CD14-positive monocyte (primary cell): ENCODE measurements at regions not wholly inside any gene's neighbourhood (a gene's known extent, or its start where the extent isn't known, plus 50 kb on each side); places are given as distances from the start of the nearest gene placed in this dataset.

ENCODE experiments used
- DNase-seq, 3 donors: peaks; one replicate each; pipeline ENCODE4 v3.0.0-alpha.2; 2011 to 2022
- H2AFZ ChIP-seq: 2 replicates; pipeline ENCODE4 v1.6.0; 2012; ENCODE audit warnings: mild to moderate bottlenecking, low read depth, low read length, inconsistent platforms; ENCODE audit not compliant: insufficient read depth, poor library complexity, severe bottlenecking
- H3K27ac ChIP-seq, 2 donors: 1 replicate in 1 of 2; 2 replicates in 1 of 2; pipeline ENCODE4 v1.5.1; 2012 to 2013; ENCODE audit warnings: low read length in 2 of 2, control low read depth in 1 of 2, inconsistent platforms in 1 of 2, low read depth in 1 of 2, mild to moderate bottlenecking in 1 of 2
- H3K27me3 ChIP-seq, 2 donors: one replicate each; pipeline versions ENCODE4 v1.6.0 to v1.6.1; 2011 to 2013; ENCODE audit warnings: low read length in 2 of 2; ENCODE audit not compliant: control insufficient read depth in 2 of 2, insufficient read depth in 2 of 2
- H3K36me3 ChIP-seq, 2 donors: replicated peaks in 1 of 2; 1 replicate in 1 of 2; 2 replicates in 1 of 2; pipeline versions ENCODE4 v1.5.1 to v1.6.1; 2012 to 2013; ENCODE audit warnings: low read length in 2 of 2, control low read depth in 1 of 2, inconsistent platforms in 1 of 2, mild to moderate bottlenecking in 1 of 2; ENCODE audit not compliant: insufficient read depth in 2 of 2, control insufficient read depth in 1 of 2
- H3K4me1 ChIP-seq, 2 donors: 1 replicate in 1 of 2; 2 replicates in 1 of 2; pipeline versions ENCODE4 v1.5.1 to v1.6.1; 2012 to 2013; ENCODE audit warnings: low read length in 2 of 2, control low read depth in 1 of 2, inconsistent platforms in 1 of 2, mild to moderate bottlenecking in 1 of 2, moderate library complexity in 1 of 2; ENCODE audit not compliant: insufficient read depth in 2 of 2, control insufficient read depth in 1 of 2
- H3K4me2 ChIP-seq: replicated peaks from 2 replicates; pipeline ENCODE3; 2012; ENCODE audit warnings: low read length, moderate library complexity, mild to moderate bottlenecking; ENCODE audit not compliant: poor library complexity, severe bottlenecking; ENCODE audit errors: extremely low read depth
- H3K4me3 ChIP-seq, 3 experiments: fragments of 200-600 bp in 1 of 3; sonication (generic) in 1 of 3; replicated peaks in 1 of 3; 1 replicate in 2 of 3; 2 replicates in 1 of 3; pipeline ENCODE4 v1.5.1; 2011 to 2013; ENCODE audit warnings: low read length in 3 of 3, mild to moderate bottlenecking in 3 of 3, control low read depth in 2 of 3, low read depth in 2 of 3, inconsistent platforms in 1 of 3, moderate library complexity in 1 of 3
- H3K79me2 ChIP-seq: 2 replicates; pipeline ENCODE4 v1.6.0; 2012; ENCODE audit warnings: mild to moderate bottlenecking, control low read depth, inconsistent platforms, low read length, moderate library complexity; ENCODE audit not compliant: insufficient read depth
- H3K9ac ChIP-seq: 2 replicates; pipeline ENCODE4 v1.6.0; 2017; ENCODE audit warnings: low read length, mild to moderate bottlenecking; ENCODE audit not compliant: insufficient read depth, poor library complexity, severe bottlenecking
- H3K9me3 ChIP-seq, 2 donors: replicated peaks in 1 of 2; 1 replicate in 1 of 2; 2 replicates in 1 of 2; pipeline versions ENCODE4 v1.5.1 to v1.6.1; 2012 to 2013; ENCODE audit warnings: low read length in 2 of 2, control low read depth in 1 of 2; ENCODE audit not compliant: control insufficient read depth in 1 of 2, insufficient read depth in 1 of 2
- H4K20me1 ChIP-seq: 2 replicates; pipeline ENCODE4 v1.6.0; 2012; ENCODE audit warnings: mild to moderate bottlenecking, low read length, control low read depth, moderate library complexity; ENCODE audit not compliant: insufficient read depth
- H3K27ac Mint-ChIP-seq, 7 donors: one replicate each; pipeline ENCODE4 v1.8.0; 2020; ENCODE audit warnings: mild to moderate bottlenecking in 7 of 7, mixed read lengths in 7 of 7, moderate library complexity in 6 of 7, inconsistent platforms in 2 of 7
- H3K27me3 Mint-ChIP-seq, 3 donors: one replicate each; pipeline ENCODE4 v1.8.0; 2021 to 2022; ENCODE audit warnings: low read depth in 3 of 3, mild to moderate bottlenecking in 3 of 3, mixed read lengths in 3 of 3, moderate library complexity in 3 of 3, inconsistent platforms in 1 of 3
- H3K36me3 Mint-ChIP-seq, 2 donors: one replicate each; pipeline ENCODE4 v1.8.0; 2020; ENCODE audit warnings: mixed read lengths in 2 of 2, inconsistent platforms in 1 of 2, mild to moderate bottlenecking in 1 of 2
- H3K4me1 Mint-ChIP-seq: one replicate; pipeline ENCODE4 v1.8.0; 2020; ENCODE audit warnings: mild to moderate bottlenecking, mixed read lengths
- H3K4me3 Mint-ChIP-seq, 2 donors: one replicate each; pipeline ENCODE4 v1.8.0; 2020; ENCODE audit warnings: mild to moderate bottlenecking in 2 of 2, mixed read lengths in 2 of 2, moderate library complexity in 1 of 2
- H3K9me3 Mint-ChIP-seq, 7 donors: one replicate each; pipeline ENCODE4 v1.8.0; 2020 to 2022; ENCODE audit warnings: mixed read lengths in 7 of 7, mild to moderate bottlenecking in 6 of 7, moderate library complexity in 6 of 7, inconsistent platforms in 2 of 7
- CTCF ChIP-seq: fragments of 200-600 bp; IDR thresholded peaks from one replicate; pipeline ENCODE4 v1.8.0; 2022; ENCODE audit warnings: antibody characterized with exemption, mild to moderate bottlenecking
- WGBS: methylation state at CpG from one replicate; pipeline ENCODE4 v1.1.5; 2013; ENCODE audit warnings: missing lambda C conversion rate; ENCODE audit not compliant: insufficient coverage; 5-methylcytosine and 5-hydroxymethylcytosine counted together
- intact Hi-C, 2 donors: fragments of 100-400 bp; cut with micrococcal nuclease; formaldehyde crosslinking; loops; one replicate each; pipeline versions ENCODE4 v1.15.0 to v1.15.1; 2023

- Histone ChIP-seq H3K79me2 (peaks cover 10% of the 10 kb centered on the region), H4K20me1 (no peaks in the 10 kb centered on the region), H3K27ac (peak overlapping the region; percentile 97 to 99), H3K9ac (peak overlapping the region; percentile 86), H3K36me3 (no peaks in the 10 kb centered on the region), H2AFZ (peak overlapping the region; percentile 37), H3K27me3 (no peaks in the 10 kb centered on the region), H3K9me3 (no peaks in the 10 kb centered on the region), H3K4me3 (peak overlapping the region in 1 of 3 experiments; percentile 12), H3K4me2 (peak overlapping the region; percentile 45), H3K4me1 (peaks cover 91 to 100% of the 10 kb centered on the region in 2 donors)
- Mint-ChIP-seq H3K27me3 (no peaks in the 10 kb centered on the region), H3K36me3 (peaks cover 8 to 14% of the 10 kb centered on the region in 2 donors), H3K4me1 (peaks cover 82% of the 10 kb centered on the region), H3K9me3 (peaks cover 0 to 3% (median 0%) of the 10 kb centered on the region in 7 donors), H3K4me3 (peak overlapping the region; percentile 45 to 75), H3K27ac (peak overlapping the region; percentile 97 to 99 (median 97))
- WGBS, result 6% methylated on average over 21 of the region's 21 CpGs
- peak; percentile 91 to 95 (median 94) for DNase-seq
- intact Hi-C loops, result loop anchor here in 1 of 2 donors (2.0 to 10.0 kb wide), 4 partner anchors 35 to 427 kb away; partner anchors contain the start of gene C9orf50
- TF ChIP-seq CTCF, result no peak
Measured at GRCh38 chr9:129347316-129348120, 169.5 kb upstream of the IER5L start.

GRCh38 chr9:129346046-129346445 lies 168.0 kb upstream of the IER5L start:
- intact Hi-C loops, result loop anchor here in 1 of 2 donors (2.0 to 10.0 kb wide), 4 partner anchors 36 to 429 kb away; partner anchors contain the start of gene C9orf50
- H2AFZ ChIP-seq, result no peak overlapping the region
- H3K9me3 ChIP-seq, result no peaks in the 10 kb centered on the region
- H3K4me1 Mint-ChIP-seq, result peaks cover 84% of the 10 kb centered on the region
- peak overlapping the region; percentile 86 for H3K9ac ChIP-seq
- TF ChIP-seq CTCF, result no peak
- H3K4me3 Mint-ChIP-seq, result peak overlapping the region in 1 of 2 donors; percentile 4
- WGBS, result 90% methylated on average over 3 of the region's 8 CpGs
- H3K27ac ChIP-seq, result peak overlapping the region; percentile 97 to 99
- no peaks in the 10 kb centered on the region for H3K27me3 Mint-ChIP-seq
- H3K4me1 ChIP-seq, result peaks cover 93 to 100% of the 10 kb centered on the region in 2 donors
- H4K20me1 ChIP-seq, result no peaks in the 10 kb centered on the region
- peak overlapping the region in 1 of 3 experiments; percentile 43 for H3K4me3 ChIP-seq
- H3K27ac Mint-ChIP-seq, result peak overlapping the region; percentile 97 to 99 (median 97)
- peaks cover 13 to 22% of the 10 kb centered on the region in 2 donors for H3K36me3 Mint-ChIP-seq
- peaks cover 0 to 3% (median 0%) of the 10 kb centered on the region in 7 donors for H3K9me3 Mint-ChIP-seq
- peaks cover 0 to 5% of the 10 kb centered on the region in 2 donors for H3K36me3 ChIP-seq
- peaks cover 11% of the 10 kb centered on the region for H3K79me2 ChIP-seq
- H3K4me2 ChIP-seq, result no peak overlapping the region
- no peaks in the 10 kb centered on the region for H3K27me3 ChIP-seq
- DNase-seq, result peak in 1 of 3 donors; percentile 70
